H1 (cell line): ENCODE measurements at regions not wholly inside any gene's neighbourhood (a gene's known extent, or its start where the extent isn't known, plus 50 kb on each side); places are given as distances from the start of the nearest gene placed in this dataset.

ENCODE experiments used
- CTCF ChIA-PET: fragments of 300-600 bp; sonication (Branson Sonifier 250); formaldehyde crosslinking; loops from one replicate; lab custom pipeline; 2021; ENCODE audit not compliant: partially characterized antibody; lab: Charles Lee
- POLR2A ChIA-PET: fragments of 300-600 bp; sonication (Branson Sonifier 250); formaldehyde crosslinking; loops from one replicate; lab custom pipeline; 2021; ENCODE audit warnings: inconsistent platforms; ENCODE audit not compliant: partially characterized antibody; lab: Charles Lee
- DNase-seq, 2 experiments: peaks; one replicate each; pipeline versions ENCODE4 v3.0.0 to v3.0.0-alpha.2; 2010 to 2022; ENCODE audit warnings: low spot score in 2 of 2, low read depth in 1 of 2, mixed read lengths in 1 of 2
- FAIRE-seq: peaks from 2 replicates; lab custom pipeline; 2011; peaks lifted over from hg19 to GRCh38; lab: Jason Lieb, UNC
- H2AFZ ChIP-seq: 2 replicates; pipeline ENCODE4 v1.8.1; 2012; ENCODE audit warnings: low read length, inconsistent platforms
- H2AK5ac ChIP-seq: 2 replicates; pipeline ENCODE4 v1.6.1; 2013; ENCODE audit warnings: low read depth, low read length
- H2BK120ac ChIP-seq: replicated peaks from 2 replicates; pipeline ENCODE3; 2013; ENCODE audit warnings: low read depth, low read length, inconsistent platforms
- H2BK12ac ChIP-seq: 2 replicates; pipeline ENCODE4 v1.6.1; 2013; ENCODE audit warnings: low read depth, low read length
- H2BK15ac ChIP-seq: 2 replicates; pipeline ENCODE4 v1.6.1; 2013; ENCODE audit warnings: low read length
- H2BK20ac ChIP-seq: 2 replicates; pipeline ENCODE4 v1.6.1; 2013; ENCODE audit warnings: low read length
- H2BK5ac ChIP-seq: 2 replicates; pipeline ENCODE4 v1.6.1; 2013; ENCODE audit warnings: low read depth, low read length
- H3K14ac ChIP-seq: 2 replicates; pipeline ENCODE4 v1.6.1; 2013; ENCODE audit warnings: inconsistent platforms; ENCODE audit not compliant: insufficient read length
- H3K18ac ChIP-seq: 2 replicates; pipeline ENCODE4 v1.6.1; 2013; ENCODE audit warnings: low read length; ENCODE audit errors: extremely low read depth
- H3K23ac ChIP-seq: 2 replicates; pipeline ENCODE4 v1.6.1; 2013; ENCODE audit warnings: inconsistent platforms; ENCODE audit not compliant: insufficient read length
- H3K23me2 ChIP-seq: 2 replicates; pipeline ENCODE4 v1.6.1; 2013; ENCODE audit warnings: low read depth, low read length
- H3K27ac ChIP-seq: 2 replicates; pipeline ENCODE4 v1.6.1; 2011; ENCODE audit warnings: low read depth, low read length, inconsistent platforms
- H3K27me3 ChIP-seq, 4 experiments: replicated peaks in 1 of 4; 1 replicate in 1 of 4; 2 replicates in 3 of 4; pipeline versions ENCODE4 v1.6.1 to v1.8.1; 2011 to 2013; ENCODE audit warnings: low read length in 3 of 4, mild to moderate bottlenecking in 3 of 4, inconsistent platforms in 2 of 4, mixed read lengths in 2 of 4, moderate library complexity in 1 of 4; ENCODE audit not compliant: control insufficient read depth in 3 of 4, insufficient read depth in 3 of 4; ENCODE audit errors: extremely low read depth in 1 of 4
- H3K36me3 ChIP-seq, 4 experiments: 2 replicates each; pipeline versions ENCODE4 v1.6.1 to v1.8.1; 2011 to 2013; ENCODE audit warnings: mild to moderate bottlenecking in 4 of 4, low read length in 3 of 4, moderate library complexity in 2 of 4, control low read depth in 1 of 4, inconsistent platforms in 1 of 4; ENCODE audit not compliant: insufficient read depth in 4 of 4, control insufficient read depth in 2 of 4
- H3K4ac ChIP-seq: replicated peaks from 2 replicates; pipeline ENCODE3; 2013; ENCODE audit warnings: low read length, low read depth, mixed read lengths, inconsistent platforms; ENCODE audit not compliant: insufficient read length
- H3K4me1 ChIP-seq, 4 experiments: replicated peaks in 1 of 4; 1 replicate in 1 of 4; 2 replicates in 3 of 4; pipeline versions ENCODE4 v1.6.1 to v1.8.1; 2011 to 2013; ENCODE audit warnings: low read length in 3 of 4, inconsistent platforms in 2 of 4, mixed read lengths in 1 of 4; ENCODE audit not compliant: insufficient read depth in 4 of 4, control insufficient read depth in 3 of 4
- H3K4me2 ChIP-seq, 2 experiments: 2 replicates each; pipeline versions ENCODE4 v1.6.1 to v1.8.1; 2011 to 2013; ENCODE audit warnings: low read depth in 2 of 2, low read length in 2 of 2, control low read depth in 1 of 2, inconsistent platforms in 1 of 2, mild to moderate bottlenecking in 1 of 2; ENCODE audit not compliant: insufficient read depth in 1 of 2
- H3K4me3 ChIP-seq, 4 experiments: fragments of 200-600, 300-600 bp in 1 of 4; sonication (generic), shearing (Covaris generic), sonication (Bioruptor Twin) in 1 of 4; 2 replicates each; pipeline versions ENCODE4 v1.5.1 to v1.8.1; 2011 to 2016; ENCODE audit warnings: low read length in 4 of 4, low read depth in 3 of 4, control low read depth in 2 of 4, inconsistent platforms in 2 of 4, mild to moderate bottlenecking in 2 of 4, mixed read lengths in 1 of 4, moderate library complexity in 1 of 4; ENCODE audit not compliant: insufficient read depth in 2 of 4; ENCODE audit errors: extremely low read depth in 1 of 4
- H3K56ac ChIP-seq: replicated peaks from 2 replicates; pipeline ENCODE3; 2013; ENCODE audit warnings: low read depth, mild to moderate bottlenecking, mixed read lengths, low read length, inconsistent platforms; ENCODE audit not compliant: insufficient read length
- H3K79me1 ChIP-seq: 2 replicates; pipeline ENCODE4 v1.6.1; 2013; ENCODE audit warnings: low read depth, low read length, control low read depth
- H3K79me2 ChIP-seq, 2 experiments: 2 replicates each; pipeline versions ENCODE4 v1.6.1 to v1.8.1; 2012 to 2013; ENCODE audit warnings: low read length in 2 of 2, mild to moderate bottlenecking in 2 of 2, inconsistent platforms in 1 of 2; ENCODE audit not compliant: insufficient read depth in 2 of 2, control insufficient read depth in 1 of 2
- H3K9ac ChIP-seq, 4 experiments: replicated peaks in 1 of 4; 1 replicate in 1 of 4; 2 replicates in 3 of 4; pipeline versions ENCODE4 v1.6.1 to v1.8.1; 2011 to 2013; ENCODE audit warnings: low read depth in 3 of 4, low read length in 3 of 4, control low read depth in 2 of 4, mild to moderate bottlenecking in 2 of 4, moderate library complexity in 2 of 4, inconsistent platforms in 1 of 4; ENCODE audit errors: extremely low read depth in 1 of 4
- H3K9me3 ChIP-seq, 2 experiments: 2 replicates each; pipeline versions ENCODE4 v1.6.1 to v1.8.1; 2012 to 2013; ENCODE audit warnings: mild to moderate bottlenecking in 2 of 2, moderate library complexity in 2 of 2, control low read depth in 1 of 2, inconsistent platforms in 1 of 2, low read depth in 1 of 2, low read length in 1 of 2, mixed read lengths in 1 of 2; ENCODE audit not compliant: insufficient read depth in 2 of 2
- H4K20me1 ChIP-seq, 2 experiments: replicated peaks in 1 of 2; 2 replicates each; pipeline versions ENCODE3 to v1.8.1; 2011 to 2013; ENCODE audit warnings: inconsistent platforms in 2 of 2, low read length in 2 of 2, mild to moderate bottlenecking in 1 of 2; ENCODE audit not compliant: insufficient read depth in 2 of 2, control insufficient read depth in 1 of 2
- H4K5ac ChIP-seq: 2 replicates; pipeline ENCODE4 v1.6.1; 2013; ENCODE audit warnings: low read length, low read depth, mixed read lengths, inconsistent platforms; ENCODE audit not compliant: insufficient read length
- H4K8ac ChIP-seq: 2 replicates; pipeline ENCODE4 v1.8.0; 2013; ENCODE audit warnings: mild to moderate bottlenecking, moderate library complexity, low read length, inconsistent platforms; ENCODE audit not compliant: insufficient read depth; ENCODE audit errors: extremely low read depth
- H4K91ac ChIP-seq: replicated peaks from 2 replicates; pipeline ENCODE3; 2013; ENCODE audit warnings: low read length, mixed read lengths, inconsistent platforms; ENCODE audit not compliant: insufficient read length
- POU5F1 ChIP-seq: IDR thresholded peaks from 2 replicates; pipeline ENCODE4 v1.6.1; 2011; ENCODE audit warnings: low read depth, mild to moderate bottlenecking, low read length, moderate library complexity
- RXRA ChIP-seq: IDR thresholded peaks from 2 replicates; pipeline ENCODE4 v1.6.1; 2011; ENCODE audit warnings: low read depth, mild to moderate bottlenecking, low read length, moderate library complexity; ENCODE audit not compliant: insufficient read depth
- WGBS, 2 experiments: shearing (Covaris generic) in 1 of 2; methylation state at CpG; one replicate each; pipeline versions ENCODE4 v1.1.6 to v1.1.7; 2013 to 2015; ENCODE audit warnings: low lambda C conversion rate in 2 of 2, mixed read lengths in 2 of 2, inconsistent platforms in 1 of 2, low coverage in 1 of 2, missing lambda C conversion rate in 1 of 2; ENCODE audit not compliant: insufficient replicate concordance in 2 of 2, insufficient coverage in 1 of 2, insufficient read length in 1 of 2; ENCODE audit errors: extremely low coverage in 1 of 2, missing lambda C conversion rate in 1 of 2; 5-methylcytosine and 5-hydroxymethylcytosine counted together

GRCh38 chr17:79204261-79204660 lies 129.6 kb downstream of the ENGASE start:
- no peaks in the 10 kb centered on the region for H3K9me3 ChIP-seq
- no peaks in the 10 kb centered on the region for H3K36me3 ChIP-seq
- H2BK12ac ChIP-seq, result no peak overlapping the region
- H2BK15ac ChIP-seq, result no peak overlapping the region
- FAIRE-seq (no peak), DNase-seq (no peak)
- no peak overlapping the region for H3K4me3 ChIP-seq
- H3K79me2 ChIP-seq, result no peaks in the 10 kb centered on the region
- H3K14ac ChIP-seq, result no peak overlapping the region
- H2BK5ac ChIP-seq, result no peak overlapping the region
- WGBS, 2 experiments, result 86% methylated on average over 17 of the region's 20 CpGs; no CpG with 5 or more reads in 1 of the 2 experiments
- no peak for TF ChIP-seq RXRA
- no peak for TF ChIP-seq POU5F1
- no peak overlapping the region for H2AK5ac ChIP-seq
- H4K20me1 ChIP-seq, result no peaks in the 10 kb centered on the region
- no peak overlapping the region for H2BK120ac ChIP-seq
- no peak overlapping the region for H3K18ac ChIP-seq
- H3K56ac ChIP-seq, result no peak overlapping the region
- H3K79me1 ChIP-seq, result no peaks in the 10 kb centered on the region
- no peak overlapping the region for H3K9ac ChIP-seq
- no peak overlapping the region for H2AFZ ChIP-seq
- CTCF ChIA-PET, result interaction anchor here (0.6 to 10.0 kb wide), 10 partner anchors 9 to 917 kb away, joined by 3 to 114 read pairs (median 4); no protein-coding TSS in a partner anchor
- H3K23ac ChIP-seq, result no peak overlapping the region
- H3K27ac ChIP-seq, result no peak overlapping the region
- no peak overlapping the region for H2BK20ac ChIP-seq
- no peaks in the 10 kb centered on the region; the same call in 1 of the 2 replicates for H3K23me2 ChIP-seq
- no peaks in the 10 kb centered on the region for H3K27me3 ChIP-seq
- peaks cover 0 to 20% (median 9%) of the 10 kb centered on the region in 4 experiments; a peak in 6 of 7 replicates for H3K4me1 ChIP-seq
- no peak overlapping the region for H3K4me2 ChIP-seq
- no peak overlapping the region for H4K5ac ChIP-seq
- POLR2A ChIA-PET, result no interaction called here
- no peak overlapping the region; the same call in 1 of the 2 replicates for H4K8ac ChIP-seq
- no peak overlapping the region for H3K4ac ChIP-seq
- no peak overlapping the region for H4K91ac ChIP-seq
